ENCODE measurements at regions not wholly inside any gene's neighbourhood (a gene's known extent, or its start where the extent isn't known, plus 50 kb on each side); places are given as distances from the start of the nearest gene placed in this dataset.

- TF ChIP-seq POLR2A (IDR thresholded peaks at IDR 0.05; ENCODE audit: low read depth, low read length) (no peak), POLR2AphosphoS5 (IDR thresholded peaks at IDR 0.05; ENCODE audit: low read depth, low read length) (no peak), PAX5 (IDR thresholded peaks at IDR 0.05; ENCODE audit: insufficient read depth, low read length, severe bottlenecking) (no peak), TAF1 (IDR thresholded peaks at IDR 0.05; ENCODE audit: low read depth, low read length) (no peak), SPI1 (IDR thresholded peaks at IDR 0.05; ENCODE audit: low read depth, low read length) (no peak), POU2F2 (IDR thresholded peaks at IDR 0.05; ENCODE audit: low read depth, low read length) (no peak)
Measured at GRCh38 chr6:111938710-111939109, 65.5 kb upstream of the FYN start.
